ENCODE measurements at regions not wholly inside any gene's neighbourhood (a gene's known extent, or its start where the extent isn't known, plus 50 kb on each side); places are given as distances from the start of the nearest gene placed in this dataset.

DNA sequence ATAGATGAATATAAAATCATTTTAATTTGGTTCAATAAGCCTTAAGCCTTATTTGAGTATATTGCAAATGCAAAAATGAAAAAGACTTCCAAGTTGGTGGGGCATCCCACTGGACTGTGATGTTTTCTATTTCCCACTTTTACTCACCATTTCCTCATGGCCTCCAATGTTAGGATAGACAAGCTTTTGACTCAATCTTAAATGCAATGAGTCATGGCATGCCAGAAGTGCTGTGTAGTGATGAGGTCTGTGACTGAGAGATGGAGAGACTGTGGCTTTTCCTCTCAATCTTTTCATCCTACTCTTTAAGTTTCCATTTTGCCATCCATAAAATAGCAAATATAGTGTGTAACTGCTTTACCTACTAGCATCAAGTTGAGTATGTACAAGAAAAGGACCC is 1401.2 kb upstream of the CELF4 start:
- Histone ChIP-seq H3K36me3 (ENCODE audit: control insufficient read depth, insufficient read depth, low read length) (no peaks in the 10 kb centered on the region), H3K27me3 (replicated peaks; ENCODE audit: control insufficient read depth, insufficient read depth, low read length) (no peaks in the 10 kb centered on the region), H3K4me3 (replicated peaks; ENCODE audit: low read depth, low read length) (no peak overlapping the region)
- no peak for DNase-seq (ENCODE audit: extremely low read depth, insufficient read length)
- TF ChIP-seq, protein P1, sequence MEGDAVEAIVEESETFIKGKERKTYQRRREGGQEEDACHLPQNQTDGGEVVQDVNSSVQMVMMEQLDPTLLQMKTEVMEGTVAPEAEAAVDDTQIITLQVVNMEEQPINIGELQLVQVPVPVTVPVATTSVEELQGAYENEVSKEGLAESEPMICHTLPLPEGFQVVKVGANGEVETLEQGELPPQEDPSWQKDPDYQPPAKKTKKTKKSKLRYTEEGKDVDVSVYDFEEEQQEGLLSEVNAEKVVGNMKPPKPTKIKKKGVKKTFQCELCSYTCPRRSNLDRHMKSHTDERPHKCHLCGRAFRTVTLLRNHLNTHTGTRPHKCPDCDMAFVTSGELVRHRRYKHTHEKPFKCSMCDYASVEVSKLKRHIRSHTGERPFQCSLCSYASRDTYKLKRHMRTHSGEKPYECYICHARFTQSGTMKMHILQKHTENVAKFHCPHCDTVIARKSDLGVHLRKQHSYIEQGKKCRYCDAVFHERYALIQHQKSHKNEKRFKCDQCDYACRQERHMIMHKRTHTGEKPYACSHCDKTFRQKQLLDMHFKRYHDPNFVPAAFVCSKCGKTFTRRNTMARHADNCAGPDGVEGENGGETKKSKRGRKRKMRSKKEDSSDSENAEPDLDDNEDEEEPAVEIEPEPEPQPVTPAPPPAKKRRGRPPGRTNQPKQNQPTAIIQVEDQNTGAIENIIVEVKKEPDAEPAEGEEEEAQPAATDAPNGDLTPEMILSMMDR (IDR thresholded peaks at IDR 0.05; ENCODE audit: insufficient read depth, low read length, poor library complexity, severe bottlenecking): no peak

DNA sequence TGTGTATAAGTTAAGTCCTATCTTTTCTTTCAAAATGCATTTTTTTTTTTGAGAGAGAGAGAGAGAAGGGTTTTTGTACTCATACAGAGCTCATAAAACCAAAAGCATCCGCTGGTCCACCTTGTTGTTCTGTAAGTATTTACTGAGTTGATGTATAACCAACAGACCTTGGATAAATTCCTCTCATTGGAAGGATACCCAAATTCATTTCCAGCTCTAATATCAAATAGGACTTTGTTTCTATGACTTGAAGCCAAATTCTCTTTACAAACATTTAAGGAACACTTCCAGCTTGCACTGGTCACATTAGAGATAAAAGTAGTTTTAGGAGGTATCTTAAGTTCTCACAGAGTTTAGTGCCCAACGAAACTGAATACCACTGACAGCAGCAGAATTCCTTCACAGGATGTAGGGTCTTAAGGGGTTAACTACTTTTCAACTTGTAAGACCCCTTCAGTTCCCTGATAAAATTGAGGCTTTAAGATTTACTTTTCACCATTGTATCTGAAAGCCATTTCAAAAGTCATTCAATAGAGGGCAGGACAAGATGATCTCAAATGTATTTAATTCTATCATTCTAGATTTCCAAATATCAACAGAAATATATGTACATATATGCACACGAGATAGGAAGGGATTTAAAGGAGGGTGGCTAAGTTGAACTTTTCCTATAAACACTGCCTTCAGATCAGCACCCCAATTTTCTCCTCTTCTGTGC is 1398.5 kb upstream of the CELF4 start:
- DNase-seq (ENCODE audit: extremely low read depth, insufficient read length): no peak
- H3K4me3 ChIP-seq (replicated peaks; ENCODE audit: low read depth, low read length): no peak overlapping the region
- H3K36me3 ChIP-seq (ENCODE audit: control insufficient read depth, insufficient read depth, low read length): no peaks in the 10 kb centered on the region
- TF ChIP-seq, protein P1 (IDR thresholded peaks at IDR 0.05; ENCODE audit: insufficient read depth, low read length, poor library complexity, severe bottlenecking): no peak
- no peaks in the 10 kb centered on the region for H3K27me3 ChIP-seq (replicated peaks; ENCODE audit: control insufficient read depth, insufficient read depth, low read length)

DNA sequence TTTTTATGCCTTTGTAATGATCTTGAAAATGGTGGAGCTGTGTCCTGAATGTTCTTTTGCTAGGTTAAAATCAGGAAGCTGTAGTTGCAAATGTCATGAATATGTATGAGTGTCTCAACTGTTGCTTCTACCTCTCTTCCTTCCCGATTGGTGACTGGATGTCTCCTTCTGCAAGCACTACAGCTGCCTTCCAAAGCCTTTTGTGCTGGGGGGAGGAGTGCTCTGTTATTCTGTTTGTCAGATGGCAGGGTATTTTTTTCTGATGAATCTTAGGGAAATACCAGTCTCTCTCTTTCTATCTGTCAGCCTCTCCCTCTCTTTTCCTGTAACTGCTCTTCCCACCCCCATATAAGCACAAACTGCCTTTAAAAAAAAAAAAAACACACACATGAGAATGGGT is 1396.3 kb upstream of the CELF4 start:
- DNase-seq (ENCODE audit: extremely low read depth, insufficient read length): no peak
- no peaks in the 10 kb centered on the region for H3K36me3 ChIP-seq (ENCODE audit: control insufficient read depth, insufficient read depth, low read length)
- TF ChIP-seq, protein P1 (IDR thresholded peaks at IDR 0.05; ENCODE audit: insufficient read depth, low read length, poor library complexity, severe bottlenecking): no peak
- no peaks in the 10 kb centered on the region for H3K27me3 ChIP-seq (replicated peaks; ENCODE audit: control insufficient read depth, insufficient read depth, low read length)
- H3K4me3 ChIP-seq (replicated peaks; ENCODE audit: low read depth, low read length): no peak overlapping the region

DNA sequence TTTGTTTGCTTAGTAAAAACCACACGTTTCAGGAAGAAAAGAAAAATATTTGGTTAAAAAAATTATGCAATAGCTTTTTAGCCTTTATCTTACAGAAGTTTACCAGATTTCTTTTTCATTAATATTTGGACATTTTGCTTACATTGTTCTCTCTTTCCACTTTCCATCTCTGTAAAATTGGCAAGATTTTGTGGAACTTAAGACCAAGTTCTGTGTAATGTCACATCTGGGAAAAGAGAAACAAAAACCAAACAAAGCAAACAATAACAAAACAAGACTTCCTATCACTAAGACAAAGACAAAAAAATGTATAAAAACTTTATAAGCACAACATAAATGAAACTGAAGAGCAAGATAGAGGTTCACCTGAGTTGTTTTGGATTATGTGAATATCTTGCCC is 1392.1 kb upstream of the CELF4 start:
- no peak overlapping the region for H3K4me3 ChIP-seq (replicated peaks; ENCODE audit: low read depth, low read length)
- no peak for DNase-seq (ENCODE audit: extremely low read depth, insufficient read length)
- no peaks in the 10 kb centered on the region for H3K27me3 ChIP-seq (replicated peaks; ENCODE audit: control insufficient read depth, insufficient read depth, low read length)
- TF ChIP-seq, protein P1 (IDR thresholded peaks at IDR 0.05; ENCODE audit: insufficient read depth, low read length, poor library complexity, severe bottlenecking): no peak
- H3K36me3 ChIP-seq (ENCODE audit: control insufficient read depth, insufficient read depth, low read length): no peaks in the 10 kb centered on the region

DNA sequence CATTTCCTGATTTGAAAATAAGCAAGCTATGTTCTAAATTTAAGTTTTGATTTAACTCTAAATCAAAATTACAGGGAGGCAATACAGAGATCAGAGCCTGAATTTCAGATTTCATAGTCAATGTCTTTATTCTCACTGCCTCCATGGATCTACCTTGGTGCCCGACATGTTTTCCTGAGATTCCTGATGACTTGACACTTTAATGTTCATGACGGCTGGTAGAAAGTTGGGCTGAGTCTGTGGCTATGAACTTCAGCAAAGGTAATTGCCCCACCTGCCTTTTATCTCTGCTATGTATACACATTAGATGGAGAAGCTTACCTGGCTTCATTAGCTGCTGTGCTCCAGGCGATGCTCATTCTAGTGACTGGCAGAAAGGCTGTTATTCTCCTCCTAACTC is 1390.5 kb upstream of the CELF4 start:
- Histone ChIP-seq H3K36me3 (ENCODE audit: control insufficient read depth, insufficient read depth, low read length) (no peaks in the 10 kb centered on the region), H3K27me3 (replicated peaks; ENCODE audit: control insufficient read depth, insufficient read depth, low read length) (no peaks in the 10 kb centered on the region), H3K4me3 (replicated peaks; ENCODE audit: low read depth, low read length) (no peak overlapping the region)
- DNase-seq (ENCODE audit: extremely low read depth, insufficient read length): no peak
- TF ChIP-seq, protein P1 (IDR thresholded peaks at IDR 0.05; ENCODE audit: insufficient read depth, low read length, poor library complexity, severe bottlenecking): no peak

DNA sequence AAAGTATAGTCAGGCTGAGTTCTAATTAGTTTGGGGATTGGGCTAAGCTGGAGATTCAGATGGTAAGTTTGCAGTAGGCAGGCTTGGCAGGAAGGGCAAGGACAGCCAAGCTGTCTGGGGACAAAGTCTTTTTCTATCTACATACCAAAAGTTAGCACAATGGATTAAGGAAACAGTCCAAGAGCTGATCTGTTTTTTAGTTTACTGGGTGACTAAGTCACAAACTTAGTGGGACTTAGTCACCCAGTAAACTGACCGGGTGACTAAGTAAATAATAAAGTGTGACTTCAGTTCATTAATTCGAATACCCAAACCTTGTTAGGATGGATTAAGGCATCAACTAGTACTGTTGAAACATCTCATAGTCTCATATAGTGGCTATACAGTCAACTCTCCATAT is 1386.0 kb upstream of the CELF4 start:
- H3K4me3 ChIP-seq (replicated peaks; ENCODE audit: low read depth, low read length): no peak overlapping the region
- no peaks in the 10 kb centered on the region for H3K27me3 ChIP-seq (replicated peaks; ENCODE audit: control insufficient read depth, insufficient read depth, low read length)
- no peaks in the 10 kb centered on the region for H3K36me3 ChIP-seq (ENCODE audit: control insufficient read depth, insufficient read depth, low read length)
- TF ChIP-seq, protein P1 (IDR thresholded peaks at IDR 0.05; ENCODE audit: insufficient read depth, low read length, poor library complexity, severe bottlenecking): no peak
- no peak for DNase-seq (ENCODE audit: extremely low read depth, insufficient read length)

All from GM06990 (cell line).